Epithelial cell of proximal tubule (primary cell): ENCODE measurements at regions not wholly inside any gene's neighbourhood (a gene's known extent, or its start where the extent isn't known, plus 50 kb on each side); places are given as distances from the start of the nearest gene placed in this dataset.

ENCODE experiments used
- DNase-seq: peaks from one replicate; pipeline ENCODE4 v3.0.0-alpha.2; 2011; ENCODE audit warnings: low read depth
- H3K4me3 ChIP-seq: 2 replicates; pipeline ENCODE4 v1.5.1; 2011; ENCODE audit warnings: low read depth, mild to moderate bottlenecking, low read length
- CTCF ChIP-seq: conservative IDR thresholded peaks from 2 replicates; pipeline ENCODE4 v1.5.1; 2012; ENCODE audit warnings: low read depth, mild to moderate bottlenecking, low read length

GRCh38 chr5:179408611-179409010 lies 63.4 kb upstream of the ADAMTS2 start:
- DNase-seq: no peak
- H3K4me3 ChIP-seq: no peak overlapping the region
- TF ChIP-seq CTCF: no peak

GRCh38 chr5:179407191-179408175 lies 62.2 kb upstream of the ADAMTS2 start:
- H3K4me3 ChIP-seq: no peak overlapping the region
- no peak for TF ChIP-seq CTCF
- no peak for DNase-seq

GRCh38 chr5:179406031-179406961 lies 61.0 kb upstream of the ADAMTS2 start:
- TF ChIP-seq CTCF: no peak
- no peak for DNase-seq
- no peak overlapping the region for H3K4me3 ChIP-seq

- TF ChIP-seq CTCF: no peak
Measured at GRCh38 chr5:179405426-179406030, 60.3 kb upstream of the ADAMTS2 start.

GRCh38 chr5:179405054-179405416 lies 59.8 kb upstream of the ADAMTS2 start:
- no peak for TF ChIP-seq CTCF
- no peak overlapping the region for H3K4me3 ChIP-seq
- no peak for DNase-seq

More at GRCh38 chr5:179405426-179406030, 60.3 kb upstream of the ADAMTS2 start:
- no peak overlapping the region for H3K4me3 ChIP-seq
- DNase-seq: no peak

GRCh38 chr5:179404321-179405053 lies 59.2 kb upstream of the ADAMTS2 start:
- no peak for DNase-seq
- no peak overlapping the region for H3K4me3 ChIP-seq
- peak; percentile 19 for TF ChIP-seq CTCF
